KOPT-K1 (cell line): ENCODE measurements at regions not wholly inside any gene's neighbourhood (a gene's known extent, or its start where the extent isn't known, plus 50 kb on each side); places are given as distances from the start of the nearest gene placed in this dataset.

Source experiments
- H3K27ac ChIP-seq: fragments of 200-600 bp; sonication (generic); 2 replicates; pipeline ENCODE4 v1.5.1; 2016; ENCODE audit warnings: antibody characterized with exemption, mild to moderate bottlenecking, low read depth, low read length; ENCODE audit not compliant: poor library complexity, severe bottlenecking
- H3K36me3 ChIP-seq: fragments of 200-600 bp; sonication (generic); 2 replicates; pipeline ENCODE4 v1.5.1; 2017; ENCODE audit warnings: antibody characterized with exemption, mild to moderate bottlenecking, low read length, moderate library complexity; ENCODE audit not compliant: insufficient read depth
- H3K9me3 ChIP-seq: fragments of 200-600 bp; sonication (generic); 2 replicates; pipeline ENCODE4 v1.5.1; 2017; ENCODE audit warnings: antibody characterized with exemption, low read length, mild to moderate bottlenecking; ENCODE audit not compliant: insufficient read depth, poor library complexity, severe bottlenecking

GRCh38 chr17:14833201-14833785 lies 431.8 kb downstream of the PMP22 start:
- H3K9me3 ChIP-seq, result no peaks in the 10 kb centered on the region
- no peak overlapping the region for H3K27ac ChIP-seq
- no peaks in the 10 kb centered on the region for H3K36me3 ChIP-seq

- Histone ChIP-seq H3K36me3 (no peaks in the 10 kb centered on the region), H3K9me3 (no peaks in the 10 kb centered on the region), H3K27ac (no peak overlapping the region)
These were observed 433.6 kb downstream of the PMP22 start for GRCh38 chr17:14831491-14831890.

- Histone ChIP-seq H3K27ac (no peak overlapping the region), H3K9me3 (no peaks in the 10 kb centered on the region), H3K36me3 (no peaks in the 10 kb centered on the region)
These were observed 437.7 kb downstream of the PMP22 start for GRCh38 chr17:14827396-14827919.

GRCh38 chr17:14826358-14826757 lies 438.8 kb downstream of the PMP22 start:
- no peaks in the 10 kb centered on the region for H3K36me3 ChIP-seq
- H3K27ac ChIP-seq, result no peak overlapping the region
- no peaks in the 10 kb centered on the region for H3K9me3 ChIP-seq

GRCh38 chr17:14818469-14818868 lies 446.7 kb downstream of the PMP22 start:
- no peak overlapping the region for H3K27ac ChIP-seq
- no peaks in the 10 kb centered on the region for H3K9me3 ChIP-seq
- H3K36me3 ChIP-seq, result no peaks in the 10 kb centered on the region

GRCh38 chr17:14815079-14815478 lies 450.0 kb downstream of the PMP22 start:
- Histone ChIP-seq H3K9me3 (no peaks in the 10 kb centered on the region), H3K36me3 (no peaks in the 10 kb centered on the region), H3K27ac (no peak overlapping the region)

- H3K36me3 ChIP-seq, result no peaks in the 10 kb centered on the region
- no peak overlapping the region for H3K27ac ChIP-seq
- H3K9me3 ChIP-seq, result no peaks in the 10 kb centered on the region
These were observed 451.3 kb downstream of the PMP22 start for GRCh38 chr17:14813649-14814370.

GRCh38 chr17:14808425-14808824 lies 456.7 kb downstream of the PMP22 start:
- H3K27ac ChIP-seq, result no peak overlapping the region
- peaks cover 6% of the 10 kb centered on the region for H3K9me3 ChIP-seq
- H3K36me3 ChIP-seq, result no peaks in the 10 kb centered on the region

- Histone ChIP-seq H3K36me3 (no peaks in the 10 kb centered on the region), H3K27ac (no peak overlapping the region), H3K9me3 (peaks cover 6% of the 10 kb centered on the region)
These were observed 459.8 kb downstream of the PMP22 start for GRCh38 chr17:14805348-14805747.

- H3K27ac ChIP-seq, result no peak overlapping the region
- H3K36me3 ChIP-seq, result no peaks in the 10 kb centered on the region
- H3K9me3 ChIP-seq, result peaks cover 6% of the 10 kb centered on the region
These were observed 461.3 kb downstream of the PMP22 start for GRCh38 chr17:14803826-14804225.

GRCh38 chr17:14797801-14798200 lies 467.3 kb downstream of the PMP22 start:
- H3K27ac ChIP-seq, result no peak overlapping the region
- H3K36me3 ChIP-seq, result no peaks in the 10 kb centered on the region
- no peaks in the 10 kb centered on the region for H3K9me3 ChIP-seq

- H3K9me3 ChIP-seq, result no peaks in the 10 kb centered on the region
- H3K36me3 ChIP-seq, result no peaks in the 10 kb centered on the region
- H3K27ac ChIP-seq, result no peak overlapping the region
These were observed 468.1 kb downstream of the PMP22 start for GRCh38 chr17:14797021-14797420.

GRCh38 chr17:14794961-14795360 lies 470.2 kb downstream of the PMP22 start:
- Histone ChIP-seq H3K27ac (no peak overlapping the region), H3K36me3 (no peaks in the 10 kb centered on the region), H3K9me3 (no peaks in the 10 kb centered on the region)

- H3K27ac ChIP-seq, result no peak overlapping the region
- H3K36me3 ChIP-seq, result no peaks in the 10 kb centered on the region
- no peaks in the 10 kb centered on the region for H3K9me3 ChIP-seq
These were observed 471.9 kb downstream of the PMP22 start for GRCh38 chr17:14793237-14793636.

- Histone ChIP-seq H3K9me3 (no peaks in the 10 kb centered on the region), H3K27ac (no peak overlapping the region), H3K36me3 (no peaks in the 10 kb centered on the region)
These were observed 472.4 kb downstream of the PMP22 start for GRCh38 chr17:14792746-14793145.

- H3K27ac ChIP-seq, result no peak overlapping the region
- no peaks in the 10 kb centered on the region for H3K36me3 ChIP-seq
- no peaks in the 10 kb centered on the region for H3K9me3 ChIP-seq
These were observed 473.9 kb downstream of the PMP22 start for GRCh38 chr17:14791221-14791620.
